ENCODE measurements at regions not wholly inside any gene's neighbourhood (a gene's known extent, or its start where the extent isn't known, plus 50 kb on each side); places are given as distances from the start of the nearest gene placed in this dataset.
"Not testable (repeated sequence)": the region's sequence is repeated elsewhere in the genome, so short reads cannot be mapped to it uniquely, and the experiment has no call there.

- Mint-ChIP-seq H3K27ac (no peak overlapping the region), H3K27me3 (no peaks in the 10 kb centered on the region), H3K4me1 (no peaks in the 10 kb centered on the region), H3K4me3 (no peak overlapping the region), H3K9me3 (peaks cover 4% of the 10 kb centered on the region in 2 donors), H3K36me3 (no peaks in the 10 kb centered on the region)
- DNase-seq (no peak), ATAC-seq (replicated peaks) (no peak)
These were observed 308.1 kb upstream of the COL8A1 start for GRCh38 chr3:99330281-99330680.

DNA sequence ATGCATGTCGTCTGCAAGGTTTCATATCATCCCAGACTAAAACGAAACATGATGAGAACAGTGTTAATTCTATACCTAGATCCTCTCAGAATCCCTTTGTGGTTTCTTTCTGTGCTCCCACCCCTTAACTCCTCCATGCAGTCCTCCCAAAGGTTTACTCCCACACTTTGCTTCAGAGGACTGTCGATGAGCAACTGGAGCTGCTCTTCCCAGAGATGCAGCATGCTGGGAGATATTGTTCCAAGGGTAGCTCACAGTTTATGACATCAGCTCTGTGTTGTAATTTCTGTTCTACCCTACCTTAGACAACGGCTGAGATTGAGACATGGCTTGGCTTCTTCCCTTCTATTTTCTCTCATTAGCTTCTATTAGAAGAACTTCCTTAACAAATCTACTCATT, 313.0 kb upstream of the COL8A1 start:
- Mint-ChIP-seq H3K4me3 (no peak overlapping the region), H3K27me3 (no peaks in the 10 kb centered on the region), H3K36me3 (no peaks in the 10 kb centered on the region), H3K4me1 (no peaks in the 10 kb centered on the region), H3K27ac (no peak overlapping the region), H3K9me3 (peaks cover 4 to 5% of the 10 kb centered on the region in 2 donors)
- no peak for ATAC-seq (replicated peaks)
- no peak for DNase-seq

DNA sequence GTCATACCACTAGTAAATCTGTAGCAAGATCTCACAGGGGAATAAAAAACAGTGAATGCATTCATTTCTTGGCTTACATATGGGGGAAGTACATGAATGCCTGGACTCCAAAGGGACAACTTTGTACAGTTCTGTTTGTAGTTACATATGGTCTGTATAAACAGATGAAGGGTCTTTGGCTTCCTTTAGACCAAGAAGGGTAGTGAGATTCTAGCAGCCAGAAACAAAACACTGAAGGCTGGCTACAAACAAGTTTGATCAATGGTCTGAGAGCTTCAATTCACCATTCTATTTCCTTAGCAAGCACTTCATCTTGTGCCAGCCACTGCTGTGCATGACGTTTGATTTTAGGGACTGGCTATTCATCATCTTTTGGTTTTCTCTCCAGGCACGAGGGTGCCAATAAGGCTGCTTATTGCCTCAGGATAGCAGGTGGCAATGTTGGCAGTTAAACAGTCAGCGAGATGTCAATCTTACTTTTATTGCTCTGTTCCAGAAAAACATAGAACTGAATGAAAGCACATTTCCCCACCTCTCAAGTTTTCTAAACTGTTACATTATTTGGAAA, 313.7 kb upstream of the COL8A1 start:
- no peaks in the 10 kb centered on the region for H3K4me1 Mint-ChIP-seq
- H3K27ac Mint-ChIP-seq, result no peak overlapping the region
- H3K4me3 Mint-ChIP-seq, result no peak overlapping the region
- no peaks in the 10 kb centered on the region for H3K36me3 Mint-ChIP-seq
- peaks cover 4 to 5% of the 10 kb centered on the region in 2 donors for H3K9me3 Mint-ChIP-seq
- H3K27me3 Mint-ChIP-seq, result no peaks in the 10 kb centered on the region
- no peak for ATAC-seq (replicated peaks)
- no peak for DNase-seq

- Mint-ChIP-seq H3K36me3 (no peaks in the 10 kb centered on the region), H3K4me1 (no peaks in the 10 kb centered on the region), H3K9me3 (peaks cover 4 to 7% of the 10 kb centered on the region in 2 donors), H3K27ac (no peak overlapping the region), H3K27me3 (no peaks in the 10 kb centered on the region), H3K4me3 (no peak overlapping the region)
- no peak for DNase-seq
- no peak for ATAC-seq (replicated peaks)
These were observed 314.5 kb upstream of the COL8A1 start for GRCh38 chr3:99323940-99324339.

GRCh38 chr3:99322551-99322950, 315.8 kb upstream of the COL8A1 start:
- ATAC-seq (replicated peaks), result no peak
- Mint-ChIP-seq H3K36me3 (no peaks in the 10 kb centered on the region), H3K4me1 (no peaks in the 10 kb centered on the region), H3K27me3 (no peaks in the 10 kb centered on the region), H3K27ac (no peak overlapping the region), H3K4me3 (no peak overlapping the region), H3K9me3 (peaks cover 4 to 7% of the 10 kb centered on the region in 2 donors)
- no peak for DNase-seq

DNA sequence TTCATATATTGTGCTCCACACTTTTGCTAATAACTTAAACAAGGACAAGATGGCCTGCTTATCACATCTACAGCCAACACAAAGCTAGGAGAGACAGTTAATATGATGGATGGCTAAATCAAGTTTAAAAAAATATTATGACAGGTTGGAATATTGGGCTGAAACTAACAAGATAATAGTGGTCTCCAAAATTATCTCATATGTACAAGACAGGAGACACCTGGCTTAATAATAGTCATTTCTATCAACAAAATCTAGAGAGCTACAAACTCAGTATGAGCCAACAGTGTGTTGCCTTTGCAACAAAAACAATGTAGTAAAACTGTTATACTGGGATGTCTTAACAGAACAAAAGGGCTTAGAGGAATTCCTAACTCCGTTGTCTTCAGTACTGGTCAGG, 317.1 kb upstream of the COL8A1 start:
- Mint-ChIP-seq H3K9me3 (peaks cover 0 to 7% of the 10 kb centered on the region in 2 donors), H3K27me3 (no peaks in the 10 kb centered on the region), H3K36me3 (no peaks in the 10 kb centered on the region), H3K4me1 (no peaks in the 10 kb centered on the region), H3K27ac (no peak overlapping the region), H3K4me3 (no peak overlapping the region)
- DNase-seq (no peak), ATAC-seq (replicated peaks) (no peak)

DNA sequence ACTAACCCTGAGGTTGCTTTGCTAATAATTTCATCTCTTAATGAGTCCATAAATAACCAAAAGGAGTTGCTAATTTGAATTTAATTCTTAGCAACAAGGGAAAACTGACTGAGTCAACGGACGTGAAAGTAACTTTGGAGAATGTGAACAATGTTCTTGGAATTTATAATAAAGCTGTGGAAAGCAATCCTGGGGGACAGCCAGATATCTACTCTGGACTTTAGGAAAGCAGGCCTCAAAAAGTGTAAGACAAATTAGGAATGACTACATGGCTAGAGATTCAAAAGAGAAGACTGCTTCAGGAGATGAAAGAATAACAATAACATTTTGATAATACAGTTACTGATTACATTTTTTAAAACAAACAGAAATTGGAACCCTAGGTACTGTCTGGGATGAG, 318.4 kb upstream of the COL8A1 start:
- no peaks in the 10 kb centered on the region for H3K27me3 Mint-ChIP-seq
- peaks cover 0 to 4% of the 10 kb centered on the region in 2 donors for H3K9me3 Mint-ChIP-seq
- H3K36me3 Mint-ChIP-seq, result no peaks in the 10 kb centered on the region
- ATAC-seq (replicated peaks) (no peak), DNase-seq (no peak)
- H3K4me1 Mint-ChIP-seq, result no peaks in the 10 kb centered on the region
- H3K27ac Mint-ChIP-seq, result no peak overlapping the region
- no peak overlapping the region for H3K4me3 Mint-ChIP-seq

- Mint-ChIP-seq H3K36me3 (no peaks in the 10 kb centered on the region), H3K4me1 (no peaks in the 10 kb centered on the region), H3K27ac (no peak overlapping the region), H3K27me3 (no peaks in the 10 kb centered on the region), H3K9me3 (peaks cover 0 to 4% of the 10 kb centered on the region in 2 donors), H3K4me3 (no peak overlapping the region)
- DNase-seq, result no peak
- no peak for ATAC-seq (replicated peaks)
These were observed 318.9 kb upstream of the COL8A1 start for GRCh38 chr3:99319450-99319849.

- Mint-ChIP-seq H3K4me1 (no peaks in the 10 kb centered on the region), H3K27me3 (no peaks in the 10 kb centered on the region), H3K9me3 (peaks cover 4% of the 10 kb centered on the region in 2 donors), H3K36me3 (no peaks in the 10 kb centered on the region), H3K4me3 (no peak overlapping the region), H3K27ac (no peak overlapping the region)
- ATAC-seq (replicated peaks) (no peak), DNase-seq (no peak)
These were observed 321.2 kb upstream of the COL8A1 start for GRCh38 chr3:99317201-99317600.

DNA sequence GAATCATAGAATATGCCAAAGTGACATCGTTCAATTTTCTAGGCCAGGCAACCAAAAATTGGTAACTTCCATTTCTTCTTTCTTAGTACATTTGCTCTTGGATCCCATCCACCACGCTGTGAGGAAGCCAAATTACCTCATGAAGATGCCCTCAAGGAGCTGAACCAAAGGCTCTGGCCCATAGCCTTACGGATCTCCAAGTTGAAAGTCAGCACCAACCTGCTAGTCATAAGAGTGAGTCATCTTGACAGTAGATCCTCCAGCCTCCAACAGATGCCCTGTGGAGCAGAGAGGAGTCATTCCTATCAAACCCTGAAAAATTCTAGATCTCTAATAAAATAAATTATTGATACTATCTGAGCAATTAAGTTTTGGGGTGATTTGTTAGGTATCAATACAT, 322.5 kb upstream of the COL8A1 start:
- H3K27me3 Mint-ChIP-seq, result no peaks in the 10 kb centered on the region
- H3K27ac Mint-ChIP-seq, result no peak overlapping the region
- no peaks in the 10 kb centered on the region for H3K4me1 Mint-ChIP-seq
- no peak overlapping the region for H3K4me3 Mint-ChIP-seq
- no peaks in the 10 kb centered on the region for H3K36me3 Mint-ChIP-seq
- DNase-seq (no peak), ATAC-seq (replicated peaks) (no peak)
- peaks cover 4 to 8% of the 10 kb centered on the region in 2 donors for H3K9me3 Mint-ChIP-seq

DNA sequence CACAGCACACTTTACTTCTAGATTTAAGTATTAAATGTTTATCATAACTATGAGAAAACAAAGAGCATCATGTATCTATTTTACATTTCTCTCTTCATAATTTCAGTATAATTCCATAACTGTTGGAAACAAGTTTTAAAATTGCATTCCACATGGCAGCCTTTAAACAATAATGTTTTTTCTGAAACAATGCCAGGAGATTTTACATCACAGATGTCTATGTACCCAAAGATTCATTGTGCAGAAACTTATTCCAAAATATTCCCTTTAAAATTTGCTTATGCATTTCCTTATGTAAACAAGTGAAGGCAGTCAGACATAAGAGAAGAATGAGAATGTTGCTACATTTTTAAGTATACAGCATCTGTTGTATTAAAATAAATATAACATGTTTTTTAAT, 324.9 kb upstream of the COL8A1 start:
- Mint-ChIP-seq H3K4me1 (no peaks in the 10 kb centered on the region), H3K36me3 (no peaks in the 10 kb centered on the region), H3K4me3 (no peak overlapping the region), H3K9me3 (peaks cover 7 to 13% of the 10 kb centered on the region in 2 donors), H3K27ac (no peak overlapping the region), H3K27me3 (no peaks in the 10 kb centered on the region)
- DNase-seq (no peak), ATAC-seq (replicated peaks) (no peak)

DNA sequence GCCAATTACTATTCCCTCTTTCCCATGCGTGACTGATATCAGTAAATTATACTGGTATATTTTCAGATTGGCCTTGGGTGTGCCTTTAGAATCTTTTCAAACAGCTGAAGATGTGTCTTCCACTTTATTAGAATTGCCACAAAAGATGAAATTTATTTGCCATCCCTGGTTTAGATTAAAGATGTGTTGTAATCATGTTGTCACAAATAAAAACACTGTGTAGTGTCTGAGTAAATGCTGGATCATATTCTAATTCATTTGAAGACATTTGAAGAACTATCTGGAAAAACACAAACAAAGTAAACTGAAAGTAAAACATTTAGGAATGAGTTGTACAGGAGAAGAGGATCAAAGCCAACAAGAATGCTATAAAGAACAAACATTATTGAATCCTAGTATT, 339.7 kb upstream of the COL8A1 start:
- ATAC-seq (replicated peaks), result no peak

DNA sequence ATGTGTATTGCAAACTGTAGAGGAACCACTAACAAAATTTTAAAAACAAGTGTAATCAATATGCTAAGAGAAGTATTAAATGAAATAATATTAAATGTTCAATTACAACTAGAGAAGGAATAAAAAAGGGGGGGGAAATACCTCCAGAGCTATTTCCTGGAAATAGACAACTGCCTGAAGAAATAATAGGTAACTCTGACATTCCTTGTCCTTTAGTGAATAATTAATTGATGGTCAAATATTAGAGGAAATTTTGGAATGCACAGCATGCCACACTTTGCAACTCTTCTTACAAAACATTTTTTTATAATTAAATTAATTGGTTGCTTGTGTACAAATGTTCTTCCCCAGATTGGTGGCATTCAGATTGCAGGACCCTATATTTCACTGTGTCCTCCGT, 342.6 kb upstream of the COL8A1 start:
- no peak overlapping the region for H3K4me3 Mint-ChIP-seq
- H3K4me1 Mint-ChIP-seq, result no peaks in the 10 kb centered on the region
- H3K27ac Mint-ChIP-seq, result no peak overlapping the region
- DNase-seq (no peak), ATAC-seq (replicated peaks) (no peak)
- H3K36me3 Mint-ChIP-seq, result no peaks in the 10 kb centered on the region
- no peaks in the 10 kb centered on the region for H3K27me3 Mint-ChIP-seq
- H3K9me3 Mint-ChIP-seq, result peaks cover 0 to 9% of the 10 kb centered on the region in 2 donors

More for the DNA sequence above, 339.7 kb upstream of the COL8A1 start:
- no peaks in the 10 kb centered on the region for H3K4me1 Mint-ChIP-seq
- no peaks in the 10 kb centered on the region for H3K36me3 Mint-ChIP-seq
- H3K27me3 Mint-ChIP-seq, result no peaks in the 10 kb centered on the region
- no peak for DNase-seq
- H3K4me3 Mint-ChIP-seq, result no peak overlapping the region
- H3K27ac Mint-ChIP-seq, result no peak overlapping the region
- H3K9me3 Mint-ChIP-seq, result peaks cover 5 to 8% of the 10 kb centered on the region in 2 donors

- not testable (repeated sequence) for H3K27ac Mint-ChIP-seq; H3K9me3 Mint-ChIP-seq; DNase-seq; H3K4me3 Mint-ChIP-seq; H3K4me1 Mint-ChIP-seq; ATAC-seq (replicated peaks); H3K36me3 Mint-ChIP-seq; H3K27me3 Mint-ChIP-seq
These were observed 344.3 kb upstream of the COL8A1 start for GRCh38 chr3:99294092-99294491.

GRCh38 chr3:99287876-99288275, 350.5 kb upstream of the COL8A1 start:
- Mint-ChIP-seq H3K4me1 (no peaks in the 10 kb centered on the region), H3K36me3 (no peaks in the 10 kb centered on the region), H3K27me3 (no peaks in the 10 kb centered on the region), H3K27ac (no peak overlapping the region), H3K9me3 (peaks cover 0 to 8% of the 10 kb centered on the region in 2 donors), H3K4me3 (no peak overlapping the region)
- DNase-seq (no peak), ATAC-seq (replicated peaks) (no peak)

Measured in stimulated activated naive B cell treated with anti-CD40 and anti-IgM and Interleukin-4, amounts not matched to agents 10 μg/mL and 1 μg/mL and 100 μg/mL, for 72 hours (primary cell).